NCI-H2196 treated with DMSO at 0.1 percent for 48 hours (cell line): ENCODE measurements at regions not wholly inside any gene's neighbourhood (a gene's known extent, or its start where the extent isn't known, plus 50 kb on each side); places are given as distances from the start of the nearest gene placed in this dataset.
A peak's percentile ranks its signal among the peaks of the same experiment; 100 is the strongest.

Experiments used
- DNase-seq: peaks from one replicate; lab custom pipeline; 2025; ENCODE audit not compliant: unreplicated experiment; lab: John Stamatoyannopoulos, UW

DNA sequence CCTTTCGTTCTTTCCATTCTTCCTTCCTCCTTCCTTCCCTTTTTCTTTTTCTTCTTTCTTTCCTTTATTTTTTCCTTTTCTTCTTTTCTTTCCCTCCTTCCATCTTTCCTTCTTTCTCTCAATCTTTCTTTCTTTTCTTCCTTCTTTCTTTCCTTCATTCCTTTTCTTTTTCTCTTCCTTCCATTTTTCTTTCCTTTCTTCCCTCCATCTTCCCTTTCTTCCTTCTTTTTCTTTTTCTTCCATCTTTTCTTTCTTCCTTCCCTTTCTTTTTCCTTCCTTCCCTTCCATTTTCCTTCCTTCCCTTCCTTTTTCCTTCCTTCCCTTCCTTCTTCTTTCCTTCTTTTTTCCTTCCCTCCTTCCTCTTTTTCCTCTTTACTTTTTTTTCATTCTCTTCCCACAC, 568.7 kb downstream of the GALR1 start:
- no peak for DNase-seq

DNA sequence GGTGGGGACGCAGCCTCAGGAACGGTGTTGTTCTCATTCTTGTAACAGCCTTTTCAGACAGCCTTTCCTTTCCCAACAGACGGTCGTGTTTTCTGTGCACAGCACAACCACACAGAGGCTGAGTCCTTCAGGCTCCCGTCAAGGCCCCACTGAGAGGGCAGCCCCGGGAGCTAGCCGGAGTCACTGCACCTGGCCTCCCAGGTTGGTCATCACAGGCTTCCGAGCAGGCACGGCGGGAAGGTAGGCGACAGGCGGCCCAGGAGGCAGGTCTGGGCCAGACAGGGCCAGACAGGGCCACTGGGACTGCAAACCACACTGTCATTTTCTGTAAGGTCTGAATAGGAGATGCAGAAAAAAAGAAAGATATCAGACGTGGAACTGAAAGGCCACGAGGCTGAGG, 570.8 kb downstream of the GALR1 start:
- no peak for DNase-seq

DNA sequence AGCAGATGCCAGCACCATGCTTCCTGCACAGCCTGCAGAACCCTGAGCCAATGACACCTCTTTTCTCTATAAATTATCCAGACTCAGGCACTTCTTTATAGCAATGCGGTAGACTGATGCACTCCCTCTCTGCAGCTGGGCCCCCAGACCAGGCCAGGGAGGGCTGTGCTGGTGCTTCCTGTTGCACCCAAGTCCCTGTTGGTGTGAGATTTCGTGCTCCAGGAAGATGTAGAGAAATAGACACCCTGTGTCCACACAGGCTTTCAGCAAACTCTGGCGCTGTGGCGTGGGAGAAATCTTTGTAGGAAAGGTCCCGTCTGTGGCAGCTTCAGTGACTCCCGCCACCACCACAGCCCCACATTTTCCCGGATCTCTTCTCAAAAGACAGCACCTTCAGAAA, 572.2 kb downstream of the GALR1 start:
- no peak for DNase-seq

DNA sequence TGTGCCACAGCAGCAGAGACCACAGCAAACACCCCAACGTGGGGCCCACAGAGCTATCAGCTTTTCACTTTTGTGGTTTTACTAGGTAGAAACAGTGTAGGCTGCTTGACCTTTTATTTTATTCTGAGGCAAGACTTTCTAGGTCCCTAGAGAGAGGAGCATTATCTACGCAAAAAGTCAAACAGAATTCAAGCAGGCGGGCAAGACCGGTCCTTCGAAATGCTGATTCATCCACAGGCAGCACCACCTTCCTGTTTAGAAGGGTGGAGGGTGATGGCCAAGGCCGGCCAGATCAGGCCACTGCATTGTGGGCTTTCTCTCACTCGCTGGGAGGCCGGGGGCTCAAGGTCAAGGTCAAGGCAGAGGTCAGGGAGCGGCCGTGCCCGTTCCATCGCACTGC, 573.0 kb downstream of the GALR1 start:
- no peak for DNase-seq

DNA sequence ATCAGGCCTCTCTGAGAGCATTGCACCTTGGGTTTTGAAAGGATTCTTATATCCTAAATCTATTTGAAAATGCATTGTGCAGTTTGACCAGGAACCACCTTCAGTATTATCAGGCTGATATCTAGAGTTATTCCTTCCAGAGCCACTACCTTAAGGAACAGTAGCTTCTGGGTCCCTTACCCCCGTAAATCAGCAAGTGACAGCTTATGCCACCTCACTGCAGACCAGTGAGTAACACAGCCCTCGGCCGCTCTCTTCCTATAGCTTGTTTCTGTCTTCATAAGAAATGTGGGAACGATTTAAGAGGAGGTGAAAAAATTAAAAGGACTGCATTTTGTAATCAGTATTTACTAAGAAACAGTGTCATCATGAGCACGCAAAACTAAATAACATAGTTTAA, 584.2 kb downstream of the GALR1 start:
- no peak for DNase-seq

DNA sequence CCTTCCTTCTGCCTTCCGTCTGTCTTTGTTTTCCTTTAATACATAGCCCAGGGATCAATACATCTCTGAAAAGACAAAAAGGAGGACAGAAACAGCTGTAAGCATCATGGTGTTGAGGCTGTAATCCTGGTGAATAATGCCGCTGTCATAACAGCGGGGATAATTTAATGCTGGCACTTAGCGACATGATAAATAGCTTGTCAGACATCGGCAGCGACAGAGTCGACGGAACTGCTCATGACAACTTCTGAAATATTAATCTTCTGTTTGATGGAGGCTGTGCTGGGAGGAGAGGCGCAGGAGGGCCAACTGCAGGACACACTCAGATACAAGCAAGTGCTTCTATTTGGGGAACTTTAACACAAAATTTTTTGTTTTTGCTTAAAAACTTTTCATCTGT, 602.2 kb downstream of the GALR1 start:
- no peak for DNase-seq

DNA sequence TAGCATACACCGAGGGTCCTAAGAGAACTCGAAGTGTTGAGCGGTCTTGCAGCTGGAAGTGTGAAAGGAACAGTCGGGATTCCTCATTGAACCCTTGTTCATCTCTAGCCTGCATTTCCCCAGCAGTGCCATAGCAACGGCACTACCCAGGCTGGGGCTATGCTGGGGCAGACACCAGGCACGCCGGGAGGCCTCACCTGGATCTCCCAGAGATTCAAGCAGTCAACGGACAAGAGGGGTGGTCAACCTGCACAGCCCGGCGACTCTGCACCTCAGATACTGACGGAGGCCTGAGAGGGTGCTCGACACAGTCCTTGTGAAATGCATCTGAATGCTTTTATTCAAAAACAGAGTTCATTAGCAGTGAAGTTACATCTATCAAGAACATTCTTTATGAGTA, 604.2 kb downstream of the GALR1 start:
- DNase-seq, result no peak

DNA sequence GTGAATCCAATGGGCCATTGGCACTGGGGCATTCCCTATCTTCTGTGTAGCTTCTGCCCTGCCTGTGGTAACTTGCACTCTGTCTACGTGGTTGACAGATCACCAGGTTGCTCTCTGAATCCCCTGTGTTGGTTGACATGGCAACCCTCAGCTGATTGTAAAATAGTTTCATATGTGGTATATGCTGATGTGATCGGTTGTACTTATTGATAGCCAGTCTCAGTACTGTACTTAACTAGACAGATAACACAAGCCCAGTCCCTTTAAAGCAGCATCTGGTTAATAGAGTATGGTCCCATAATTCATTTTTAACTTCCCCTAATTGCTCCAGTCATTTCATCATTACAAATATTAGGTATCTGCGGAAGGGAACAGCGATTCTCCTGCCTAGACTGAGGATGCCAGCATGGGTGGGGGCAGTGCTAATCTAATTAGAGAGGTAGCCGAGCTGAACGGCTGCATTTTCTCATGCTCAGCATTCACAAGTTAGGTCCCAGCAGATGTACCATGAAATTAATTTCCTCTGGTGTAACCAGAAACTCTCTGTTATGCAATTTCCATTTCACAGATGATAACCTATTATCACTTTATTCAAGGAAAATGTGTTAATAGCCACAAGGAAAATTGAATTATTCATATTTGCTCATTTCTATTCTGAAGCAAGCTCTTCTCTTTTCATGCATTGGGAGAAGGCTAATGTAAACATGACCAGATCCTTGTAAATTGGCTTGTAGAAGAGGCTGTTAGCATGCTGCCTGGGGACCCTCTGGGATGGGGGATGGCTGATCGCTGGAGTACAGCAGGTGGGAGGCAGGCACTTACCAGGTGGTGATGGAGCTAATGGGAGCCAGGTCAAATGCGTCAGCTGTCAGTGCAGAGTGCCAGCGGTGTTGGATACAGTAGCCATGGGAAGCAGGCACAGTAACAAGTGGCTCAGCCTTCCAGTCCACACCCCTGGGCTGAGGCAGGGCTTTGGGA, 608.3 kb downstream of the GALR1 start:
- peak; percentile 27 for DNase-seq

DNA sequence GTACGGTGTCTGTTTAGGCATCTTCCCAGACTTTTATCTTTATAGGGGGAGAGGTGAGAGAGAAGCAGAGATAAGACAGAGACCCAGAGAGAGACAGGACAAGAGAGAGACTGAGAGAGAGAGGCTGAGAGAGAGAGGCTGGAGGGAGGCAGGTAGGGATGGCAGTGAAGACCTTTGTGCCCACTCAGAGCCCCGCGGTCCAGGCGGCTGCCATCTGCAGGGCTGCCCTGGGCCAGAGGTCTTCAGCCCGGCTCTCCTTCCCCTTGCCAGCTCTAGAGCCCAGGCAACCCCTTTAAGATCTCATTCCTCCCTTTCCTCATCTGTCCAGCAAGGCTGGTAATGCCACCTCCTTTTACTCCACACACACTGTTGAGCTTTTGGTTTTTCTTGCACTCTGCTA, 610.0 kb downstream of the GALR1 start:
- no peak for DNase-seq

DNA sequence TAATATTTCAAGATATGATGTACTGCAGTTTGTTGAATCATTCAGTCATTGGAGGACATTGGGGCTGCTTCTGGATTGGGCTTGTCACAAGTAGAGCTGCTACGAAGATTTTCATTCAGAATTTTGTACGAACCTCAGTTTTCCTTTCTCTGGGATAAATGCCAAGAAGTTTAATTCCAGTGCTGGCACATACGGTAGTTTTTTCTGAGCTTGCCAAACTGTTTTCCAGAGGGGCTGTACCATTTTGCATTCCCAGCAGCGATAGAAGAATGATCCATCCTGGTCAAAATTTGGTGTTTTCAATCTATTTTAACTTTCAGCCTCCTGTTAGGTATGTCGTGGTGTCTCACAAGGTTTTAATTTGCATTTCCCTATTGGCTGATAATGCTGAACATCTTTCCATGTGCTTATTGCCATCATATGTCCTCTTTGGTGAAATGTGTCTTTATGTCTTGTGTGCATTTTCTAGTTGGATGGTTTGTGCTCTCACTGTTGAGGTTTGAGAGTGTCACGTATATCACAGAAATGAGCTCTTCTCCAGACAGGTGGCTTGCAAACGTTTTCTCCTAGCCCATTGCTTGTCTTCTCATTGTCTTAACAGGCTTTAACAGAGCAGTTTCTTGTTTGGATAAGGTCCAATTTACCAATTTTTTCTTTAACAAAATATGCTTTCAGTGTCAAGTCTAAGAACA, 612.6 kb downstream of the GALR1 start:
- no peak for DNase-seq

DNA sequence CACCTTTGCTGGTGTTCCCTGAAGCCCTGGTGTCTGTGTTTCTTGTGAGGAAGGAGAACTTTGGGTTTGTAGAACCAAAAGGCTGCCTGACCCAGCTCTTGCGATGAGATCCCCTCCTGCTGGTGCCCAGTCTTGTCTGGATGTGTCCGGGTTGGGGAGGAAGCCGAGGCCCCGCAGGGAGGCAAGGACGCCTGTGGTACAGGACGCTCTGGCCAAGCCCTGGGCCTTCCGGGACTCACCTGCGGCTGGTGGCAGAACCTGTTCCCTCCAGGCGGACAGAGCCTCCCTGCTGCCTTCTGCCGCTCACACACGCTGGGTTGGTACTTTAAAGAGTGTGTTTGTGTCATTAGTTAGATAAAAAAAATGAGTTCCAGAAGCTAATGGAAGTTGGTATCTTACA, 616.2 kb downstream of the GALR1 start:
- DNase-seq, result no peak

DNA sequence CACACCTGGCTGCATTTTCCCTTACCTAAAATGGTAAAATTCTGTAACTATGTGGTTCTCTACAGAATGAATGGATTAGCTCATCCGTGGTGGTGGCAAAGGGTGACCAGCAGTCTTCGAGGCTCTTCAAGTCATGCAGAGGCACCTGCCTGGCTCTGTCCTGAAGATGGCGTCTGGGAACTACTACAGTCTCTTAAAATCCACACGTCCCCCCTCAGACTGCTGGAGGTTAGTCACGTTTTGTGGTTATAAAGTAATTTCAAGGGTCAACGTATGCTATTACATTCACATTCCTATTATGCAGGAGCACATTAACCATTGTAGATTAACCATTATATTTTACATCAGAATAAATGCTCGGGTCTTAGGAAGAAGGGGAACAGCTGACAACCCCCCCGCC, 616.7 kb downstream of the GALR1 start:
- DNase-seq, result no peak

DNA sequence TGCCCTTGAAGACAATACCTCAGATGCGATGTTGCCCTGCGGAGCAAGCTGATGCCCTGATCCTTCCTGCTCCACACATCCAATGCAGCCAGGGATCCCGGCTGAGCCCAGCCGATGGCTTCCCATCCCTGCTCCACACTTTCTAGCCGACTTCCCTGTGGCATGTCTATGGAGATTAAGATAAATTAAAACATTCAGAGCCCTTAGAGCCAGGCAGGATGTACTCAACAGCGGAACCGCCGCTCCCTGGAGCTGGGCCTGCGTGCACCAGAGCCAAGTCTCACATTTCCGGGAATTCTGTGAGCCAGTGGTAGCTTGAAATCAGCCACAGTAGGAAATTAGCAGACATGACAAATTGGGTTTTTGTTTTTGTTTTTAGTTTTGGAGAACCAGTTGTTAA, 620.6 kb downstream of the GALR1 start:
- no peak for DNase-seq

DNA sequence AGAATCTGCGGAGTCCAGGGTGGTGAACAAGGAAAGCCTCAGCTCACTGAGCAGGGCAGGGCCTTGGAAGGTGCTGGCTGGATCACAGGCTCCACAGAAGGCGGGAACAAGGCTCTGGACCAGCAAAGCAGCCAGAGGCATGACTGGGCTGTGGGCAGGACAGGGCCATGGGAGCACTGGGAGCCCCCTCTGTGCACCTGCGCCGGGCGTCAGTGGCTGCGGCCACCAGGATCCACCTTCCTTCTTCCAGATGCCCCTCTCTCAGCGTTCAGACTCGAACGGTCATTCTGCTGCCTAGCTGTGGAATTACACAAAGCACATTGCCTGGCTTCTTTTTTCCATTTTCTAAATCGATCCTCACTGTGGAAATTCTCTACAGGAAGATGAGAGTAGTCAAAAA, 621.2 kb downstream of the GALR1 start:
- DNase-seq, result no peak

DNA sequence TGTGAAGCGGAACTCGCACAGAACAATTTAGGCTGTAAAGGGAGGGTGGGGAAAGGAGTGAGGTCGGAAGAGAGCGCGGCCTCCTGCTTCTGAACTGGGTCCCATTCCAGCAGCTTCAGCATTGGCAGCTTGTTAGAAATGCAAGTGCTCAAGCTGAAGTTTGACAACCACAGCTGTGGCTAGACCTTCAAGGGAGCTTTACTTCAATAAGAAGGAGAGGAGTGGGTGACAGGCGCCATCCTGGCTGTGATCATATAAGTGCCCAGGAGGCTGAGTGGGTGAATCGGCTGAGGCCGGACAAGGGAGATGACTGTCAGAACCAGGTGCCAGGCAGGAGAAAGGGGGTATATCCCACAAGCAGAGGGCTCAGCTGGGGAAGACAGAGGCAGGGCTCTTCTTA, 622.5 kb downstream of the GALR1 start:
- DNase-seq, result no peak

DNA sequence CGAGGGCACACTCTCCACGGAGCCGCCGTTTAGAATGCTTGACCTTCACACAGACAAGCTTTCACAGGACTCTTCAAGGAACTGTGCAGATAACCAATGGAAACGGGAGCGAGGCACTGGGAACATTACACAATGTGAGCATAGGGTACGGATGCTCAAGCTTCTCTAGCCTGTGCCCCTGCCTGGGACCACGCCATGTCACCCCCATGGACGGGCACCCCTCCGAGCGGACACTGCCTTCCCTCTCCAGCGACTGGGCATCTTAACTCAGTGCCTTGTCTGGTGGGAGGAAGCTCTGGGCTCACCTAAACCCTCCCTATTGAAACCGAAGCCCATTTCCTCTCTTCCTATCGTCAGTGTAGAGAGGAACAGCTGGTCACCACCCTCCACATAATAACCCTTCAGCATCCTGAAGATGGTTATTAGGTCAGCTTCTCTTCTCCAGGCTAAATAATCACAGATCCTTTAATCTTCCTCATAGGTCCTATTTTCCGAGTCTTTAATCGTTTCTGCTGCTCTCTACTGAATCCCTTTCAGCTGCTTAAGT, 626.7 kb downstream of the GALR1 start:
- DNase-seq, result no peak

DNA sequence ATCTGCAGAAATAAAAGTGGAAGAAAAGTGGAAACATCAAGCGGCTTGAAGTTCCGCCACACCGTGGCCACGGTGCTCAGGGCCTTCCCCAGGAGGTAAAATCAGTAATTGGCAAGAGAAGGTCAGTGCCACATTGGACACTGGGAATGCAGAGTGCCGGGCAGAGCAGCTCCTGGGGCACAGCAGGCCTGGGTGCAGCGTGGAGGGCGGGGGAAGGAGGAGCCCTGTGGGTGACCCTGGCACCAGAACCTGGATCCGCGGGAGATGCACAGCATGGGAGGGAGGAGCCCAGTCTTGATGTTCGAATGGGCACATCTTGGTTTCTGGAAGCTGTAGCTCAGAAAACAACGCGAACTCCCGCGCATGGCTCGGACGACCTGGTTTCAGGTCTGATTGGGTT, 630.2 kb downstream of the GALR1 start:
- DNase-seq, result no peak

DNA sequence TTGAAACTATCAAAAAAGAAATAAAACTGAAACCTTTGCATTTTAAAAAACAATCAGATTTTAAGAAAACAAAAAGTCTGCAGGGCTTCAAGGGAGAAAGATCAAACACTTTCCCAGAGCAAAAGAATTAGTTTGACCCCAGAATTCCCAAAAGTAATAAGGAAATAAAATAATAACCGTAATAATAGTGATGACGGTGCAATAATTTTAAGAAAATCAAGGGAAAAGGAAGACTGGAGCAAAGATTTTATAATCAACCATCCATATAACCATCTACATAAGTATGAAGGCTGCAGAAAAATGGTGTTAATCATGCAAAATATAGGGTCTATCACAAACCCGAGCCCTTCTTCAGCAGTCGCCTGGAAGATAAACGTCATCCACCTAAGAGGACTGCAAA, 634.8 kb downstream of the GALR1 start:
- DNase-seq, result no peak

DNA sequence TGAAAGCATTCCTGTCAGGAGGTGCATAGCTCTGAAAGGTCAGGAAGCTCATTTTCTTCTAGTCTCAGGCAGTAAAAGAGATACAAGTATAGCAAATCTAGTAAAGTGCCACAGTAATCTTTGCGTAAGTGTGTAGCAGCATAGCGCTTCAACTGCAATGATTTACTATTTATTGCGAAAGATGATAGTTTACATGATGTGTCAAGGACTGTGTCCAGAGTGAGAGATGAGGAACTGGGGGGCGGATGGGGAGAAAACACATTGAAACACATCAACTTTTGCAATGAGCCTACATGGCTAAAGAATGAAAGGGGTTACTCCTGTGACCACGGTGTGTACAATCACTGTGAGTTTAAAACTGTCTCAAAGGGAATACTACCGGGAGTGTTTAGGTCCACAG, 644.4 kb downstream of the GALR1 start:
- DNase-seq, result no peak

DNA sequence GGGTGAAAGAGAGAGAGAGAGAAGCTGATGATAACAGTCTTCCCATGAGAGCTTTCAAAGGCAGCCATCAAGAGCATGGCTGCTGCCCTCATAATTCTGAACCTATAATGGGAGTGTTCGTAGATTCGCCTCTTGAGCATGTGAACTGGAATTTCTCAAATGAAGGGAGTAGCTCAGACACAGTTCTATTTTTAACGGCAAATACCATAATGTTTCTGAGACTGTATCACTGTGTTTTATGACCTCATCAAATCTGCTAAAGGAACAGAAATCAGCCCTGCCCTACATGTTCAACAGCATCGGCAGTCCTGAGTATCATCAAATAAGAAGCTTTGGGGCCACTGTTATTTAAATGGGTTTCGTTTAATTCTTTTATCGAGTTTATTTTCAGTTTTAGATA, 645.6 kb downstream of the GALR1 start:
- DNase-seq, result no peak

DNA sequence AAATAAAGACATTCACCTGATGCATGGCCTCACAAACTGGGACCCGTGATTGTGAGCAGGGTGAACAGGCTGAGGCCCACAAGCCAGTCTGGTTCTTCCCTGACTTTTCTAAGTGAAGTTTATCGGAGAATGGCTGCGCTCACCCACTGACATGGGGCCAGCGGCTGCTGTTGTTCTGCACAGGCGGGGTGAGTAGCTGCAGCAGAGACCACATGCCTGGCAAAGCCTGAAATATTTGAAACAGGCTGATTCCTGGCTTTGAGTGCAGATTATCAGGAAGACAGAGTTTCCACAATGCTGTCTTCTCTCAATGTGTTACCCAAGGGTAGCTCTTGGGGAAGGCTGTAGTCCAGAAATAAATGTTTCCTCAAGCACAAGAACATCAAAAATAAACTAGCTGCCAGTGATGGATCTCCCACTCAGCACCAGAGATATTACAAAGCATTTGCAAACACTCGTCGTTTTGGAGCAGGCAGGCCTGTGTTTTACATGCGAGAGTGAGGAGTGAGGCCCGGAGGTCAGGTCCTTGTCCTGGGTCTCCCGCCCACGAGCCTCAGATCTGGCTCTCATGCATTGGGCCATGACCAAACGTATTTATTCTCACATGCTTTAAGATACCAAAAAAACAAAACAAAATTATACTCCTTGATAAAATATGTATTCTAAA, 647.1 kb downstream of the GALR1 start:
- DNase-seq, result no peak

DNA sequence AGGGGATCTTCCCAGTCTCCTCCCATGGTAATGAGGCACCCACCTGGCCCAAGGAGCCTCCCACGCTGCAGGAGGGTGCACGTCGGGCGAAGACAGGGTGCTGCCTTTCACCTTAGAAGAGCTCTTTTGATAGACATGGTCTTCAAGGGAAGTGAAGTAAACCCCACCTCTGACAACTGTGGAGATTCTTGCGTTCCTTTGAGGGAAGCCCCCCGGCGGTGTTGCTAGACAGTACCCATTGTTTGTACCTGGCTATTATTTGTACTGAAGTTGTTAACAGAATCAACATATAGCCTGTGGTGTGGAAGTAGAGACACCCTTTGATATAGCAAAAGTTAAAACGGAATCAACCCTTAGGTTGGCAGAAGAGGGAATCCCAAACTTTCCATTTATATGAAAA, 648.0 kb downstream of the GALR1 start:
- no peak for DNase-seq
